GM18505 (cell line): ENCODE measurements at regions not wholly inside any gene's neighbourhood (a gene's known extent, or its start where the extent isn't known, plus 50 kb on each side); places are given as distances from the start of the nearest gene placed in this dataset.
"Not testable (repeated sequence)": the region's sequence is repeated elsewhere in the genome, so short reads cannot be mapped to it uniquely, and the experiment has no call there.

Source experiments
- ATAC-seq: cut with Tn5 transposase; IDR thresholded peaks from one replicate; pipeline ENCODE4 v1.9.1; 2021; ENCODE audit not compliant: unreplicated experiment
- POLR2A ChIP-seq: IDR thresholded peaks from 4 replicates; pipeline ENCODE4 v1.6.1; 2011; ENCODE audit warnings: borderline replicate concordance; ENCODE audit not compliant: insufficient read depth, insufficient read length; ENCODE audit errors: extremely low read depth

DNA sequence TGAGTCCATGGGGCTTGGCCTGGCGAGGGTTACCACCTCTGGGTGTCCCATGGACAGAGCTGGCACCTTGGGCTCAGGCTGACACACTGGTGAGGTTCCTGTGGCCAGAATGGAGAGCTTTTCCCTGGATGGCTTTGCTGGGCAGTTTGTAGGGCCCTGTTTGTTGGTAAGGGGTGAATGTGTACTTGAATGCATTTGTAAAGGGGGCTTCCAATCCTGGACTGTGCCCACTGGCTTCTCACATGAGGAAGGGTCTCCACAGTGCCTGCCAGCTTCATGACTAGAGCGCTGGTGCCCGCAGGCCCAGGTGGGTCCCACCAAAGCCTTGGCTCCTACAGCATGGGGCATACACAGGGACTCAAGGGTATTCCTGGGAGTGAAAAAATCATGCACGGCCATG, 103.5 kb upstream of the SIX2 start:
- no peak for TF ChIP-seq POLR2A
- no peak for ATAC-seq

DNA sequence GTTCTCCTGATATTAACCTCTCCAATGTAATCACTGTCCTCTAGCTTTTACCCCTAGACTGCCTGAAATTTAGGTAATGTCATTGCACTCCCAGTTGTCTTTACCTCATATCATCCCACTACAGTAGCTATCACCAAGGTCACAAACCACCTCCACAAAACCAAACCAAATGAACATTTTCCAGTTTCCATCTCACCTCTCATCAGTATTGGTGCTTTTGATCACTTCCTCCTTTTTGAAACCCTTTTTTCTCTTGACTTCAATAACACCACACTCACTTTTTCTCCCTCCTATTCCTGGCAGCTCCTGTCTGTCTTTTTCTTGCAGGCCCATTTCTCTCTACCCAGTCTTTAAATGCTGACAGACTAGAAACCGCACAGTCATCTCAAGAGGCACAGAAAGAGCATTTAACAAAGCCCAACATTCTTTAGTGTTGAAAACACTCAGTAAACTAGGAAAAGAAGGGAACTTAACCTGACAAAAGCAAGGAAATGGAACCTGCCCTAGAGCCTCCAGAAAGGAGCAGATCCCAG, 95.9 kb upstream of the SIX2 start:
- TF ChIP-seq POLR2A: no peak
- ATAC-seq: no peak

DNA sequence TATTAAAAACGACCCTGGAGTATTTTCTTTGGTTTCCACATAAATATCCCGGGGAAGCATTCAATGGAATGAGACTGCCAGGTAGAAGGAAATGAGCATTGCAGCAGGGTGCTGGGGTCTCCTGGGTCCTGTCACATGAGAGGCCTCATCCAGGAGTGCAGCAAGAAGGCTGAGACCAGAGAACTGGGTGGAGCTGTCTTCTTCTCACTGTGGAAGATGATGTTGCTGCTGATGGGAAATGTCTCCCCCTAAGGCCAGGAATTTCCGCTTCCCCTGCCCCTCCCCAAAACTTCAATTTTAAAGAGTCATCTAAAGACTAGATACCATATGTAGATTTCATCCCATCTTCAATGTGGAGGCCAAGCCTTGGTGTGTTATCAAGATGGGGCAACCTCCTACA, 95.2 kb upstream of the SIX2 start:
- TF ChIP-seq POLR2A: no peak
- no peak for ATAC-seq

DNA sequence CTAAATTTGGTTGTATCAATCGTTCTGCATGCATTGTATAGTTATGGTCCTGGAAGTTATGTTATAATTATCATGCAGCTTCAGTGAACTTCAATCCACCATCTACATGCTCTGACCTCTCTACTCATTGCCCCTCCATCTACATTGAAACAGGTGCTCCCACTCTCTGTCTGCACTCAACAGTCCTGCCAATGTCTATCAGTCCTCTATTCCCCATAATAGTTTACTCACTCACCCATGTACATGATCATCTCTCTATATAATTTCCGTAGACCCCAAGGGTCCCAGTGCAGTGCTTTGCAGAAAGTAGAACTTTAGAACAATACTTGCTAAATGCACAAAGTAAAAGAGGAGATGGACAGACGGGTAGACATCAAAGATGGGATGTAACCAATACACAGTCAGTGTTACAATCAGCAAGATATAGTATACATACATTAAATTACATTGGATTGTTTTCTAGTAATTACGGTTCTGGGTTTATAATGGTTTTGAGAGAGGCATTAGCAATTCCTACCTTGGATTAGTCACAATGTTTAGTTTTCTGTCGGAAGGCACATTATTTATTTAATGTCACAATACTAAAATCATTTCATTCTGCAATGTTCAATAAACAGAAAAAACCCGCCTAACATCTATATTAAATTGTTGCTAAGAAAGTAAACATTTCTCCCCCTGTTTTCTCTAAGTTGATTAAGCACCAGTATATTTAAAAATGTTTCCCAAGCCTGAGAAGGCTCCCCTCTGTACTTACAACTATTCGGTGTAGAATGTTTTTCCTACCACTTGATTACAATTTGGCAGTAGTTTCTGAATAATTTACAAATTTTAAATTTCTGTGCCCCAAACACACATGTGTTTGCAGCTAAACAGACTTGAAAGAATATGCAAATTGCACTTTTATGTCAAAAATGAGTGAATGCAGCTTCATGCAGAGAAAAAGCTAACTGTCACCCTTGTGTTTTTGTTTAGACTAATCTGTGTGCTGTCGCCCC, 94.4 kb upstream of the SIX2 start:
- no peak for TF ChIP-seq POLR2A
- no peak for ATAC-seq

DNA sequence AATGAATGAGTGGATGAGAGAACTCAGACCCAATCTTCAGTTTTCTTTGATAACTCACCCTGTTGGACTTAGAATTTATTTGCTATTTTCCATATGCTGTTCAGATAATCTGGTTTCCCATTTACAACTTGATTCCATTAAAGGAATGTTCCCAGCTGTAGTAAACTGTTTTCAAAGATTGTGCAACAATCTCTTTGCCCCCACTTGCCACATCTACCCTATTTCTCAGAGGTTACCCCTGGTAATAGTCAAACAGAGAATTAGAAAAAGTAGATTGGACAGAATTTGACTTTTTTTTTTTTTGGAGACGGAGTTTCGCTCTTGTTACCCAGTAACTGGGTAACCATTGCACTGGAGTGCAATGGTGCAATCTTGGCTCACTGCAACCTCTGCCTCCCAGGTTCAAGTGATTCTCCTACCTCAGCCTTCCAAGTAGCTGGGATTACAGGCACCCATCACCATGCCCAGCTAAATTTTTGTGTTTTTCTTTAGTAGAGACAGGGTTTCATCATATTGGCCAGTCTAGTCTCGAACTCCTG, 93.4 kb upstream of the SIX2 start:
- no peak for TF ChIP-seq POLR2A
- ATAC-seq: no peak

- TF ChIP-seq POLR2A: no peak
- ATAC-seq: no peak
Observed at GRCh38 chr2:45102141-45102540, 92.9 kb upstream of the SIX2 start.

GRCh38 chr2:45096996-45097395, 87.7 kb upstream of the SIX2 start:
- TF ChIP-seq POLR2A: no peak
- no peak for ATAC-seq

DNA sequence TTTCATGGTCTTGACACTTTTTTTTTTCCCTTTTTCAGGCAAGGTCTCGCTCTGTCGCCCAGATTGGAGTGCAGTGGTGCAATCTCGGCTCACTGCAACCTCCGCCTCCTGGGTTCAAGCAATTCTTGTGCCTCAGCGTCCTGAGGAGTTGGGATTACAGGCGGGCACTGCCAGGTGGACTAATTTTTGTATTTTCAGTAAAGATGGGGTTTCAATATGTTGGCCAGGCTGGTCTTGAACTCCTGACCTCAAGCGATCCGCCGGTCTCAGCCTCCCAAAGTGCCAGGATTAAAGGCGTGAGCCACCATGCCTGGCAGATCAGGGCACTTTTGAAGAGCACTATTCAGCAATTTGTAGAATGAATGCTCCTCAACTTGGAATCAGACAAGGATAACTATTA, 86.8 kb upstream of the SIX2 start:
- not testable (repeated sequence) for ATAC-seq

- no peak for ATAC-seq
- TF ChIP-seq POLR2A: no peak
Observed at GRCh38 chr2:45093663-45094062, 84.4 kb upstream of the SIX2 start.

GRCh38 chr2:45093181-45093580, 83.9 kb upstream of the SIX2 start:
- no peak for ATAC-seq
- TF ChIP-seq POLR2A: no peak

GRCh38 chr2:45089554-45090261, 80.5 kb upstream of the SIX2 start:
- no peak for ATAC-seq
- no peak for TF ChIP-seq POLR2A

DNA sequence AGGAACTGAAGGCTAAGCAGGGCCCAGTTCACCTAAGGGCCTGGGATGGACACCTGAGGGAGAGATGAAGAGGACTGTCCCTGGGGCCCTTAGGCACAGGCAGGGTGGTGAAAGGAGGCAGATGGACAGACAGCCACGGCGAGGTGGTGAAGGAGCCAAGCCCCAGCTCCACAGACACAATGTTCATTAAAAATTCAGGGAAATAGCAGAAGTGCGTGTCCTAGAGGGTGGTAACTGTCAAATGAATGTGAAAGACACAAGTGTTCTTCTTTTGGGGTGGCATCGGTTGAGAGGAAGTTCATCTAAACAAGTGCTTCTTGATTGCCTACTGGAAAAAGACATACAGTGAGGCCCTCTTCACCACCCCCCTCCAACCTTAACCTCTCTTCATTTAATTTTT, 76.2 kb upstream of the SIX2 start:
- no peak for TF ChIP-seq POLR2A
- ATAC-seq: no peak

GRCh38 chr2:45084361-45085020, 75.2 kb upstream of the SIX2 start:
- no peak for ATAC-seq
- TF ChIP-seq POLR2A: no peak

DNA sequence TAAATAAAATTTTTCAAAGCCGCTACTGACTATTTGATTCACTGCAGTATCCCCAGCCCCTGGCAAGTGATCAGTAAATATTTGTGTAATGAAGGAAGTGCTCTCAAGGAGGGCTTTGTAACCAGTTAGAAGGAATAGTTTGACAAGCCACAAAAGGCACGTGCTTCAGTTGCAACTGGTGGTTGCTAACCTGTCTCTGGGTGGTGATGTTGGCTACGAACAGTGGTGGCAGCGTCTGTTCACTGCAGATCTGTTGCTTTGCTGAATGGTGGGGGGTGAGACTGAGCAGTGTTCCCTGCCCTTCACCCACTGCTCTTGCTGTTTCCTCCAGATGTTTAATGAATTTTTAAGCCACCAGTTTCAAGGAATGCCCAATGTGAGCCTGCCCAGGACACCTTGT, 73.9 kb upstream of the SIX2 start:
- TF ChIP-seq POLR2A: no peak
- no peak for ATAC-seq

- TF ChIP-seq POLR2A: no peak
- ATAC-seq: no peak
Observed at GRCh38 chr2:45074713-45075112, 65.5 kb upstream of the SIX2 start.
